ENCODE measurements at regions not wholly inside any gene's neighbourhood (a gene's known extent, or its start where the extent isn't known, plus 50 kb on each side); places are given as distances from the start of the nearest gene placed in this dataset.

- Histone ChIP-seq H3K27me3 (no peaks in the 10 kb centered on the region), H3K9me3 (no peaks in the 10 kb centered on the region), H3K36me3 (no peaks in the 10 kb centered on the region), H3K4me3 (no peak overlapping the region)
- DNase-seq, result peak; percentile 11
These were observed 515.9 kb upstream of the TBX3 start for GRCh38 chr12:115199831-115200230.

- Histone ChIP-seq H3K4me3 (no peak overlapping the region), H3K36me3 (no peaks in the 10 kb centered on the region), H3K27me3 (no peaks in the 10 kb centered on the region), H3K9me3 (no peaks in the 10 kb centered on the region)
- no peak for DNase-seq
These were observed 510.9 kb upstream of the TBX3 start for GRCh38 chr12:115194857-115195256.

- DNase-seq, result no peak
- H3K4me3 ChIP-seq, result no peak overlapping the region
- H3K9me3 ChIP-seq, result no peaks in the 10 kb centered on the region
- H3K36me3 ChIP-seq, result no peaks in the 10 kb centered on the region
- no peaks in the 10 kb centered on the region for H3K27me3 ChIP-seq
These were observed 510.5 kb upstream of the TBX3 start for GRCh38 chr12:115194448-115194847.

- no peaks in the 10 kb centered on the region for H3K9me3 ChIP-seq
- H3K36me3 ChIP-seq, result no peaks in the 10 kb centered on the region
- no peaks in the 10 kb centered on the region for H3K27me3 ChIP-seq
- H3K4me3 ChIP-seq, result no peak overlapping the region
- DNase-seq, result no peak
These were observed 507.4 kb upstream of the TBX3 start for GRCh38 chr12:115191342-115191741.

- Histone ChIP-seq H3K27me3 (no peaks in the 10 kb centered on the region), H3K36me3 (no peaks in the 10 kb centered on the region), H3K9me3 (peaks cover 2% of the 10 kb centered on the region; the same call in 1 of the 2 replicates), H3K4me3 (no peak overlapping the region)
- no peak for DNase-seq
These were observed 506.2 kb upstream of the TBX3 start for GRCh38 chr12:115190010-115190770.

- Histone ChIP-seq H3K27me3 (no peaks in the 10 kb centered on the region), H3K36me3 (no peaks in the 10 kb centered on the region), H3K9me3 (peaks cover 2% of the 10 kb centered on the region; the same call in 1 of the 2 replicates), H3K4me3 (no peak overlapping the region)
- DNase-seq, result peak; percentile 37
These were observed 501.5 kb upstream of the TBX3 start for GRCh38 chr12:115185506-115185905.

- Histone ChIP-seq H3K27me3 (no peaks in the 10 kb centered on the region), H3K9me3 (peaks cover 2% of the 10 kb centered on the region; the same call in 1 of the 2 replicates), H3K36me3 (no peaks in the 10 kb centered on the region), H3K4me3 (no peak overlapping the region)
- DNase-seq, result no peak
These were observed 499.8 kb upstream of the TBX3 start for GRCh38 chr12:115183752-115184151.

GRCh38 chr12:115177899-115178298, 493.9 kb upstream of the TBX3 start:
- Histone ChIP-seq H3K9me3 (no peaks in the 10 kb centered on the region; the same call in 1 of the 2 replicates), H3K36me3 (no peaks in the 10 kb centered on the region), H3K27me3 (no peaks in the 10 kb centered on the region), H3K4me3 (no peak overlapping the region)
- DNase-seq, result no peak

- H3K36me3 ChIP-seq, result no peaks in the 10 kb centered on the region
- no peaks in the 10 kb centered on the region for H3K27me3 ChIP-seq
- no peak for DNase-seq
- no peaks in the 10 kb centered on the region; the same call in 1 of the 2 replicates for H3K9me3 ChIP-seq
- no peak overlapping the region for H3K4me3 ChIP-seq
These were observed 492.9 kb upstream of the TBX3 start for GRCh38 chr12:115176741-115177400.

- no peak for DNase-seq
- Histone ChIP-seq H3K27me3 (no peaks in the 10 kb centered on the region), H3K9me3 (no peaks in the 10 kb centered on the region; the same call in 1 of the 2 replicates), H3K36me3 (no peaks in the 10 kb centered on the region), H3K4me3 (no peak overlapping the region)
These were observed 490.9 kb upstream of the TBX3 start for GRCh38 chr12:115174920-115175319.

- Histone ChIP-seq H3K4me3 (no peak overlapping the region), H3K9me3 (no peaks in the 10 kb centered on the region), H3K36me3 (no peaks in the 10 kb centered on the region), H3K27me3 (no peaks in the 10 kb centered on the region)
- DNase-seq, result peak; percentile 71
These were observed 488.5 kb upstream of the TBX3 start for GRCh38 chr12:115172521-115172920.

- H3K4me3 ChIP-seq, result no peak overlapping the region
- no peaks in the 10 kb centered on the region for H3K36me3 ChIP-seq
- no peaks in the 10 kb centered on the region for H3K9me3 ChIP-seq
- H3K27me3 ChIP-seq, result no peaks in the 10 kb centered on the region
- DNase-seq, result no peak
These were observed 486.0 kb upstream of the TBX3 start for GRCh38 chr12:115169981-115170380.

- H3K36me3 ChIP-seq, result no peaks in the 10 kb centered on the region
- no peak for DNase-seq
- no peaks in the 10 kb centered on the region for H3K27me3 ChIP-seq
- no peaks in the 10 kb centered on the region for H3K9me3 ChIP-seq
- no peak overlapping the region for H3K4me3 ChIP-seq
These were observed 482.8 kb upstream of the TBX3 start for GRCh38 chr12:115166698-115167315.

GRCh38 chr12:115163710-115164109, 479.7 kb upstream of the TBX3 start:
- no peaks in the 10 kb centered on the region for H3K27me3 ChIP-seq
- H3K36me3 ChIP-seq, result no peaks in the 10 kb centered on the region
- H3K4me3 ChIP-seq, result no peak overlapping the region
- DNase-seq, result no peak
- no peaks in the 10 kb centered on the region for H3K9me3 ChIP-seq

GRCh38 chr12:115160271-115161128, 476.5 kb upstream of the TBX3 start:
- Histone ChIP-seq H3K9me3 (no peaks in the 10 kb centered on the region), H3K27me3 (no peaks in the 10 kb centered on the region), H3K36me3 (no peaks in the 10 kb centered on the region), H3K4me3 (no peak overlapping the region)
- no peak for DNase-seq

GRCh38 chr12:115158816-115159215, 474.8 kb upstream of the TBX3 start:
- Histone ChIP-seq H3K9me3 (no peaks in the 10 kb centered on the region), H3K36me3 (no peaks in the 10 kb centered on the region), H3K4me3 (no peak overlapping the region), H3K27me3 (no peaks in the 10 kb centered on the region)
- no peak for DNase-seq
